OCI-LY1 (cell line): ENCODE measurements at regions not wholly inside any gene's neighbourhood (a gene's known extent, or its start where the extent isn't known, plus 50 kb on each side); places are given as distances from the start of the nearest gene placed in this dataset.

Source experiments
- H2AFZ ChIP-seq: fragments of 200-600 bp; sonication (generic), shearing (Covaris generic); 2 replicates; pipeline ENCODE4 v1.6.0; 2014; ENCODE audit warnings: antibody characterized with exemption, mild to moderate bottlenecking, low read length
- H3F3A ChIP-seq: fragments of 200-600 bp; sonication (generic), shearing (Covaris generic); 2 replicates; pipeline ENCODE4 v1.6.0; 2014; ENCODE audit warnings: mild to moderate bottlenecking, antibody characterized with exemption, low read length, moderate library complexity; ENCODE audit not compliant: insufficient read depth
- H3K27ac ChIP-seq: fragments of 200-600 bp; sonication (generic); 2 replicates; pipeline ENCODE4 v1.5.1; 2014; ENCODE audit warnings: low read length, mixed run types, mild to moderate bottlenecking, low read depth; ENCODE audit not compliant: poor library complexity, severe bottlenecking
- H3K27me3 ChIP-seq: fragments of 200-600 bp; sonication (generic); 2 replicates; pipeline ENCODE4 v1.6.0; 2014; ENCODE audit warnings: antibody characterized with exemption, mild to moderate bottlenecking, low read length, moderate library complexity; ENCODE audit not compliant: insufficient read depth
- H3K36me3 ChIP-seq: fragments of 200-600 bp; sonication (generic); 2 replicates; pipeline ENCODE4 v1.6.1; 2014; ENCODE audit warnings: mild to moderate bottlenecking, antibody characterized with exemption, low read length, moderate library complexity, mixed read lengths; ENCODE audit not compliant: insufficient read depth
- H3K4me1 ChIP-seq: fragments of 200-600 bp; sonication (generic); 2 replicates; pipeline ENCODE4 v1.5.1; 2014; ENCODE audit warnings: mild to moderate bottlenecking, low read length, moderate library complexity; ENCODE audit not compliant: insufficient read depth, severe bottlenecking
- H3K4me2 ChIP-seq: fragments of 200-600 bp; sonication (generic), shearing (Covaris generic); 2 replicates; pipeline ENCODE4 v1.6.1; 2014; ENCODE audit warnings: low read length
- H3K4me3 ChIP-seq: fragments of 200-600 bp; sonication (generic); 2 replicates; pipeline ENCODE4 v1.5.1; 2014; ENCODE audit warnings: low read length, low read depth, mild to moderate bottlenecking, mixed read lengths; ENCODE audit not compliant: poor library complexity, severe bottlenecking
- H3K79me2 ChIP-seq: fragments of 200-600 bp; shearing (Covaris generic); 2 replicates; pipeline ENCODE4 v1.6.1; 2016; ENCODE audit warnings: mixed run types, low read length, mixed read lengths; ENCODE audit not compliant: insufficient read depth
- H3K9ac ChIP-seq: fragments of 200-600 bp; sonication (generic), shearing (Covaris generic); 2 replicates; pipeline ENCODE4 v1.6.1; 2014; ENCODE audit warnings: mild to moderate bottlenecking, low read length, mixed read lengths
- H3K9me2 ChIP-seq: fragments of 200-600 bp; sonication (generic), shearing (Covaris generic); 2 replicates; pipeline ENCODE4 v1.6.1; 2014; ENCODE audit warnings: low read depth, mild to moderate bottlenecking, low read length, mixed read lengths
- H3K9me3 ChIP-seq: fragments of 200-600 bp; shearing (Covaris generic); 2 replicates; pipeline ENCODE4 v1.6.1; 2014; ENCODE audit warnings: low read length, mixed read lengths
- H4K20me1 ChIP-seq: fragments of 200-600 bp; sonication (generic), shearing (Covaris generic); 2 replicates; pipeline ENCODE4 v1.6.0; 2016; ENCODE audit warnings: mild to moderate bottlenecking, low read length; ENCODE audit not compliant: insufficient read depth
- EZH2 ChIP-seq: fragments of 200-600 bp; sonication (generic), shearing (Covaris generic); IDR thresholded peaks from 2 replicates; pipeline ENCODE4 v1.8.0; 2017; ENCODE audit warnings: borderline replicate concordance, mixed run types, mild to moderate bottlenecking, antibody characterized with exemption, low read length, moderate library complexity, mixed read lengths
- TF ChIP-seq, protein P1 (sequence below): fragments of 200-600 bp; sonication (generic), shearing (Covaris generic); IDR thresholded peaks from 2 replicates; pipeline ENCODE4 v1.5.1; 2017; ENCODE audit warnings: mild to moderate bottlenecking, antibody characterized with exemption, low read length, moderate library complexity, mixed read lengths

DNA sequence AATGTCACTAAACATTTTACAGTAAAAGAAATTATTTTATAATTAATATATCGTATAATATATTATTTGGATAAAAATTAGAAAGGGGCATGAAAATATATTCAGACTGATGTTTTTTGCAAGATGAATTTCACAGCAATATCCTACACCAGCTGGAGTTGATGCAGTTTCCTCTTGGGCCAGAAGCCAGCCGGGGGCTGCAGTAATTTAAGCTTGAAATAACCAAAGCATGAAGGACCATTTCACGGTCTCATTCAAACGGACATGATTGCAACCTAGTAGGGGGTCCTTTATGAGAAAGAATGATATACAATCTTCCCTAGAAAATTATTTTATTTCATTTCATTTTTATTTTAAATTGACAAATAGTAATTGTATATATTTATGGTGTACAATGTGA lies 797.2 kb upstream of the PCDH9 start:
- H3K9ac ChIP-seq, result no peak overlapping the region
- no peaks in the 10 kb centered on the region; the same call in 1 of the 2 replicates for H3K9me2 ChIP-seq
- no peaks in the 10 kb centered on the region for H3F3A ChIP-seq
- no peaks in the 10 kb centered on the region for H3K79me2 ChIP-seq
- no peak overlapping the region for H3K4me3 ChIP-seq
- H4K20me1 ChIP-seq, result no peaks in the 10 kb centered on the region
- no peaks in the 10 kb centered on the region for H3K36me3 ChIP-seq
- no peaks in the 10 kb centered on the region for H3K27me3 ChIP-seq
- no peak overlapping the region for H3K27ac ChIP-seq
- no peak overlapping the region for H3K4me2 ChIP-seq
- no peak for TF ChIP-seq EZH2
- TF ChIP-seq, protein P1, sequence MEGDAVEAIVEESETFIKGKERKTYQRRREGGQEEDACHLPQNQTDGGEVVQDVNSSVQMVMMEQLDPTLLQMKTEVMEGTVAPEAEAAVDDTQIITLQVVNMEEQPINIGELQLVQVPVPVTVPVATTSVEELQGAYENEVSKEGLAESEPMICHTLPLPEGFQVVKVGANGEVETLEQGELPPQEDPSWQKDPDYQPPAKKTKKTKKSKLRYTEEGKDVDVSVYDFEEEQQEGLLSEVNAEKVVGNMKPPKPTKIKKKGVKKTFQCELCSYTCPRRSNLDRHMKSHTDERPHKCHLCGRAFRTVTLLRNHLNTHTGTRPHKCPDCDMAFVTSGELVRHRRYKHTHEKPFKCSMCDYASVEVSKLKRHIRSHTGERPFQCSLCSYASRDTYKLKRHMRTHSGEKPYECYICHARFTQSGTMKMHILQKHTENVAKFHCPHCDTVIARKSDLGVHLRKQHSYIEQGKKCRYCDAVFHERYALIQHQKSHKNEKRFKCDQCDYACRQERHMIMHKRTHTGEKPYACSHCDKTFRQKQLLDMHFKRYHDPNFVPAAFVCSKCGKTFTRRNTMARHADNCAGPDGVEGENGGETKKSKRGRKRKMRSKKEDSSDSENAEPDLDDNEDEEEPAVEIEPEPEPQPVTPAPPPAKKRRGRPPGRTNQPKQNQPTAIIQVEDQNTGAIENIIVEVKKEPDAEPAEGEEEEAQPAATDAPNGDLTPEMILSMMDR, result no peak
- H2AFZ ChIP-seq, result no peak overlapping the region
- H3K4me1 ChIP-seq, result no peaks in the 10 kb centered on the region
- no peaks in the 10 kb centered on the region for H3K9me3 ChIP-seq

- Histone ChIP-seq H3K4me2 (no peak overlapping the region), H3K27me3 (no peaks in the 10 kb centered on the region), H3K79me2 (no peaks in the 10 kb centered on the region), H3K9ac (no peak overlapping the region), H3K36me3 (no peaks in the 10 kb centered on the region), H3K4me1 (no peaks in the 10 kb centered on the region), H3K9me3 (no peaks in the 10 kb centered on the region), H4K20me1 (no peaks in the 10 kb centered on the region), H3K9me2 (no peaks in the 10 kb centered on the region; the same call in 1 of the 2 replicates), H3K27ac (no peak overlapping the region), H3F3A (no peaks in the 10 kb centered on the region), H2AFZ (no peak overlapping the region), H3K4me3 (no peak overlapping the region)
- TF ChIP-seq, protein P1, result no peak
- TF ChIP-seq EZH2, result no peak
Observed at GRCh38 chr13:68026077-68026476, 795.9 kb upstream of the PCDH9 start.

DNA sequence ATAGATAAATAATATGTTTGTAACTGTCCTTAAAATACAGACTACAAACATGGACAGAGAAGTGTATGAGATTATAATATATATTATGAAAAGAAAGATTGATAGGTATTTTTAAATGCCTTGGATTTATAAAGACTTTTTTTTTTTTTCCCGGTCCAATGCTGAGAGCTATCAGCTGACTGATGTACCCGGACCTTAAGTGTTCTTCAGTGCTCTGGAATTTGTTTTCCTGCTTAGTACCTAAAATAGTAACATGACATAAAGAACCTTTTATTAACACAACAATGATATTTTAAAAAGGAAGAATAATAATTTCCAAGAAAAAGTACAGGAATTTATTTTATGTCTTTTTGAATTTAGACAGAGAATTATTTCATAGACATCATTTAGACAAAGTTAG lies 795.5 kb upstream of the PCDH9 start:
- Histone ChIP-seq H3K27ac (no peak overlapping the region), H4K20me1 (no peaks in the 10 kb centered on the region), H3K36me3 (no peaks in the 10 kb centered on the region), H3K4me2 (no peak overlapping the region), H3K4me3 (no peak overlapping the region), H2AFZ (no peak overlapping the region), H3K27me3 (no peaks in the 10 kb centered on the region), H3K9me3 (no peaks in the 10 kb centered on the region), H3K4me1 (no peaks in the 10 kb centered on the region), H3F3A (no peaks in the 10 kb centered on the region), H3K9ac (no peak overlapping the region), H3K9me2 (no peaks in the 10 kb centered on the region; the same call in 1 of the 2 replicates), H3K79me2 (no peaks in the 10 kb centered on the region)
- TF ChIP-seq, protein P1, result no peak
- TF ChIP-seq EZH2, result no peak
